ENCODE measurements at regions not wholly inside any gene's neighbourhood (a gene's known extent, or its start where the extent isn't known, plus 50 kb on each side); places are given as distances from the start of the nearest gene placed in this dataset.

GRCh38 chr4:174089711-174090110 is 193.8 kb downstream of the FBXO8 start:
- Histone ChIP-seq H3K27me3 (ENCODE audit: insufficient read depth, low read length) (no peaks in the 10 kb centered on the region), H3K79me2 (ENCODE audit: insufficient read depth, low read length) (no peaks in the 10 kb centered on the region), H2AFZ (ENCODE audit: low read depth, low read length) (no peak overlapping the region), H3K4me3 (ENCODE audit: insufficient read depth, low read depth, low read length) (no peak overlapping the region), H3K27ac (ENCODE audit: low read depth, low read length) (no peak overlapping the region), H3K9ac (ENCODE audit: low read length) (no peak overlapping the region), H3K4me2 (ENCODE audit: low read length) (no peak overlapping the region), H3K36me3 (ENCODE audit: insufficient read depth, low read length) (no peaks in the 10 kb centered on the region), H3K4me1 (ENCODE audit: insufficient read depth, low read length) (no peaks in the 10 kb centered on the region), H3K9me3 (ENCODE audit: insufficient read depth, low read depth, low read length) (no peaks in the 10 kb centered on the region), H4K20me1 (ENCODE audit: insufficient read depth, low read length) (no peaks in the 10 kb centered on the region)
- Mint-ChIP-seq H3K36me3 (ENCODE audit: low read depth, unreplicated experiment) (no peaks in the 10 kb centered on the region), H3K9me3 (ENCODE audit: unreplicated experiment) (no peaks in the 10 kb centered on the region), H3K27ac (ENCODE audit: unreplicated experiment) (no peak overlapping the region), H3K4me3 (ENCODE audit: unreplicated experiment) (no peak overlapping the region), H3K4me1 (ENCODE audit: low read depth, unreplicated experiment) (no peaks in the 10 kb centered on the region), H3K27me3 (ENCODE audit: low read depth, unreplicated experiment) (no peaks in the 10 kb centered on the region)
- TF ChIP-seq CTCF (IDR thresholded peaks at IDR 0.05; ENCODE audit: insufficient read depth, low read depth, low read length): no peak
- TF ChIP-seq EZH2 (IDR thresholded peaks at IDR 0.05; ENCODE audit: insufficient read depth, low read length): no peak
- no peak for DNase-seq (ENCODE audit: low read depth)
- no peak for FAIRE-seq

GRCh38 chr4:174088795-174089194 is 194.7 kb downstream of the FBXO8 start:
- Histone ChIP-seq H3K4me3 (ENCODE audit: insufficient read depth, low read depth, low read length) (no peak overlapping the region), H3K4me1 (ENCODE audit: insufficient read depth, low read length) (no peaks in the 10 kb centered on the region), H3K79me2 (ENCODE audit: insufficient read depth, low read length) (no peaks in the 10 kb centered on the region), H3K4me2 (ENCODE audit: low read length) (no peak overlapping the region), H3K9me3 (ENCODE audit: insufficient read depth, low read depth, low read length) (no peaks in the 10 kb centered on the region), H3K36me3 (ENCODE audit: insufficient read depth, low read length) (no peaks in the 10 kb centered on the region), H4K20me1 (ENCODE audit: insufficient read depth, low read length) (no peaks in the 10 kb centered on the region), H2AFZ (ENCODE audit: low read depth, low read length) (no peak overlapping the region), H3K9ac (ENCODE audit: low read length) (no peak overlapping the region), H3K27me3 (ENCODE audit: insufficient read depth, low read length) (no peaks in the 10 kb centered on the region), H3K27ac (ENCODE audit: low read depth, low read length) (no peak overlapping the region)
- Mint-ChIP-seq H3K9me3 (ENCODE audit: unreplicated experiment) (no peaks in the 10 kb centered on the region), H3K4me1 (ENCODE audit: low read depth, unreplicated experiment) (no peaks in the 10 kb centered on the region), H3K27me3 (ENCODE audit: low read depth, unreplicated experiment) (no peaks in the 10 kb centered on the region), H3K27ac (ENCODE audit: unreplicated experiment) (no peak overlapping the region), H3K36me3 (ENCODE audit: low read depth, unreplicated experiment) (no peaks in the 10 kb centered on the region), H3K4me3 (ENCODE audit: unreplicated experiment) (no peak overlapping the region)
- DNase-seq (ENCODE audit: low read depth) (no peak), FAIRE-seq (no peak)
- TF ChIP-seq CTCF (IDR thresholded peaks at IDR 0.05; ENCODE audit: insufficient read depth, low read depth, low read length): no peak

GRCh38 chr4:174086829-174087799 is 196.4 kb downstream of the FBXO8 start:
- H3K27ac ChIP-seq (ENCODE audit: low read depth, low read length): no peak overlapping the region
- no peaks in the 10 kb centered on the region for H4K20me1 ChIP-seq (ENCODE audit: insufficient read depth, low read length)
- no peak for TF ChIP-seq EZH2 (IDR thresholded peaks at IDR 0.05; ENCODE audit: insufficient read depth, low read length)
- no peak for TF ChIP-seq CTCF (IDR thresholded peaks at IDR 0.05; ENCODE audit: insufficient read depth, low read depth, low read length)
- H3K9ac ChIP-seq (ENCODE audit: low read length): no peak overlapping the region
- H3K79me2 ChIP-seq (ENCODE audit: insufficient read depth, low read length): no peaks in the 10 kb centered on the region
- no peak for DNase-seq (ENCODE audit: low read depth)
- no peak for FAIRE-seq
- H3K36me3 ChIP-seq (ENCODE audit: insufficient read depth, low read length): no peaks in the 10 kb centered on the region
- H3K4me1 Mint-ChIP-seq (ENCODE audit: low read depth, unreplicated experiment): no peaks in the 10 kb centered on the region
- no peak overlapping the region for H3K4me2 ChIP-seq (ENCODE audit: low read length)
- no peaks in the 10 kb centered on the region for H3K27me3 Mint-ChIP-seq (ENCODE audit: low read depth, unreplicated experiment)
- H3K27ac Mint-ChIP-seq (ENCODE audit: unreplicated experiment): no peak overlapping the region
- no peaks in the 10 kb centered on the region for H3K4me1 ChIP-seq (ENCODE audit: insufficient read depth, low read length)
- no peaks in the 10 kb centered on the region for H3K36me3 Mint-ChIP-seq (ENCODE audit: low read depth, unreplicated experiment)
- H2AFZ ChIP-seq (ENCODE audit: low read depth, low read length): no peak overlapping the region
- no peak overlapping the region for H3K4me3 Mint-ChIP-seq (ENCODE audit: unreplicated experiment)
- no peaks in the 10 kb centered on the region for H3K9me3 Mint-ChIP-seq (ENCODE audit: unreplicated experiment)
- H3K27me3 ChIP-seq (ENCODE audit: insufficient read depth, low read length): no peaks in the 10 kb centered on the region
- H3K9me3 ChIP-seq (ENCODE audit: insufficient read depth, low read depth, low read length): no peaks in the 10 kb centered on the region
- no peak overlapping the region for H3K4me3 ChIP-seq (ENCODE audit: insufficient read depth, low read depth, low read length)
